Activated CD4-positive, CD25-positive, alpha-beta regulatory T cell treated with anti-CD3 and anti-CD28 coated beads, Interleukin-2, amount 50 U/mL, for 24 hours (primary cell): ENCODE measurements at regions not wholly inside any gene's neighbourhood (a gene's known extent, or its start where the extent isn't known, plus 50 kb on each side); places are given as distances from the start of the nearest gene placed in this dataset.
"Not testable (repeated sequence)": the region's sequence is repeated elsewhere in the genome, so short reads cannot be mapped to it uniquely, and the experiment has no call there.

ENCODE experiments used
- ATAC-seq, 2 donors: fragments of 150-1000 bp; cut with Tn5 transposase; one replicate each; pipeline ENCODE4 v1.10.0; 2021; ENCODE audit warnings: mild to moderate bottlenecking in 1 of 2, moderate library complexity in 1 of 2

DNA sequence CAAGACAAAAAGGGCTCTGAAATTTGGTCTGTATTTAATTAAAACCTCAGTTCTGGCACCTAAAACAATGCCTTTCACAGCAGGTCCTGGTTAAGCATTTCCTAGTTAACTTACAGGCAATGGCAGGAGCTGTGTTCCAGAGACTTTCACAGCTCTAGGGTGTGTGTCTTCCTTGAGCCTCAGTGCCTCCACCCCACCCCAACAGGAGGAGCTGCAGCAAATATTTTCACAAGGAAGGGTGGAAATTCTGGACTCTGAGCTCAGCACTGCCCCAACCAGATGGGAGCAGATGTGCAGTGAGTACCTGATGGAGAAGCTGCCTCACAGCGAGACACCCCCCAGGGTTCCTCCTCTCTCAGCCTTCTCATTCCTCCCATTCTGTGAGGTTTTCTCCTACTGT lies 106.3 kb upstream of the SPATA12 start:
- ATAC-seq = no peak

DNA sequence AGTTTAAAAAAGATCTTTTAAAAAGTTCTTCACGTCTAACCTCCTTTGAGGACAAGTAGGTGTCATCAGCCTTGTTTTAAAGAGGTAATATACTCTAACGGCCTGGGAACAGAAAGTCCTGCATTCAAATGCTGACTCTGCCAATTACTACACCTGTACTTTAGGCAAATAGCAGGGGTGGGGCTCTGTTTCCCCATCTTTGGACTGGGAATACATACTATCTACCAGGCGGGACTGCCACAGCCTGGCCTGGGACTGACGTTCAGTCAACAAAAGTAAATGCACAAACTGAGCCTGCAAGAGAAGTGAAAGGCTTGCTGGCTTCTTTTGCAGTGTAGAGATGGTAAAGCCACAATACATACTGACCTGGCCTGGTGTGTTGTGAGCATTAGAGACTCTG lies 107.6 kb upstream of the SPATA12 start:
- no peak for ATAC-seq

DNA sequence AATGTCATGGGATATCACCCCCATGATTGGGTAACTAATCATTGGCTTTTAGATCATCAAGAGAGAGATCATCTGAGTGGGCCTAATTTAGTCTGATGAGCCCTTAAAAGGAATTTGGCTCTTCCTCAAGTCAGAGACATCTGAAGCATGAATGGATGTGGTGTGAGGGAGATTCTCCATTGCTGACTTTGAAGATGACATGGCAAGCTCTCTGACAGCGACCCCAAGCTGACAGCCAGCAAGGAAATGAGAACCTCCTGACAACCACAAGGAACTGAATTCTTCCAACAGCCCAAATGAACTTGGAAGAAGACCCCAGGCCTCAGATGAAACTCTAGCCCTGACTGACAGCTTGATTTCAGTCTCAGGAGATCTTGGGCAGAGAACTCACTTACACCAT lies 108.4 kb upstream of the SPATA12 start:
- no peak for ATAC-seq

DNA sequence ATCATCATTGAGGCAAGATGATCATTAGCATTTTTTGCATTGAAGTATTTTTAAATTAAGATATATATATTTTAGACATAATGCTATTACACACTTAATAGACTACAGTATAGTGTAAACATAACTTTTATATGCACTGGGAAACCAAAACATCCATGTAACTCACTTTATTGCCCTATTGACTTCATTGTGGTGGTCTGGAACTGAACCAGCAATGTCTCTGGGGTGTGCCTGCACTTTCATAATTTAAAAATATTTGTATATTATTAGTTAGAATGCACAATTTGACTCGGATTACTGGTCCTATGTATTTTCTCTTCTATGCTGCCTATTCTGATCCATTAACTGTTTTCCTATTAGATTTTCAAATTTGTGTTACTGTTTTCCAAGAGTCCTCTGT lies 109.1 kb upstream of the SPATA12 start:
- ATAC-seq = no peak

DNA sequence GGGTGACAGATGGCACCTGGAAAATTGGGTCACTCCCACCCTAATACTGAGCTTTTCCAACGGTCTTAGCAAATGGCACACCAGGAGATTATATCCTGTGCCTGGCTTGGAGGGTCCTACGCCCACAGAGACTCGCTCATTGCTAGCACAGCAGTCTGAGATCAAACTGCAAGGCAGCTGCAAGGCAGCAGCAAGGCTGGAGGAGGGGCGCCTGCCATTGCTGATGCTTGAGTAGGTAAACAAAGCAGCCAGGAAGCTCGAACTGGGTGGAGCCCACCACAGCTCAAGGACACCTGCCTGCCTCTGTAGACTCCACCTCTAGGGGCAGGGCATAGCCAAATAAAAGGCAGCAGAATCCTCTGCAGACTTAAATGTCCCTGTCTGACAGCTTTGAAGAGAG lies 115.1 kb upstream of the SPATA12 start:
- not testable (repeated sequence) for ATAC-seq

DNA sequence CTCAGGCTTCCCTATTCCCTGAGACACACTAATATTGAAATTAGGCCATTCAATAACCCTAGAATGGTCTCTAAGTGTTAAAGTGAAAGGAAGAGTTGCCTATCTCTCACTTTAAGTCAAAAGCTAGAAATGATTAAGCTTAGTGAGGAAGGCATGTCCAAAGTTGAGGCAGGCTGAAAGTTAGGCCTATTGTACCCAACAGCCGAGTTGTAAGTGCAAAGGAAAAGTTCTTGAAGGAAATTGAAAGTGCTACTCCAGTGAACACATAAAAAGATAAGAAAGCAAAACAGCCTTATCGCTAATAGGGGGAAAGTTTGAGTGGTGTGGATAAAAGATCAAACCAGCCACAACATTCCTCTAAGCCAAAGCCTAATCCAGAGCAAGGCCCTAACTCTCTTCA lies 117.9 kb upstream of the SPATA12 start:
- peak; percentile 67 to 71 for ATAC-seq

DNA sequence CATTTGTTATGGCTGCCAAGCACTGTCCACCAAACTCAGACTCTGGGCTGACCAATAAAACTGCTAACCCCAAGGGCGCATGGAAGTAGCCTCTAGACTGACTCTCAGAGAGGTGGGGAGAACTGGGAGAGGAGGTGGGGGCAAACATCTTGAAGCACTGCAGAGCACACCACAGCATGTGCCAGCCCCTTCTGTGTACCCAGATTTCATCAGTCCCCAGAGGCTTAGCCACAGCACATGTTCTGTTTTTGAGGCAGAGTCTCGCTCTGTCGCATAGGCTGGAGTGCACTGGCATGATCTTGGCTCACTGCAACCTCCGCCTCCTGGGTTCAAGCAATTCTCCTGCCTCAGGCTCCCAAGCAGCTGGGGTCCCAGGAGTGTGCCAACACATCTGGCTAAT lies 119.5 kb upstream of the SPATA12 start:
- ATAC-seq = no peak

DNA sequence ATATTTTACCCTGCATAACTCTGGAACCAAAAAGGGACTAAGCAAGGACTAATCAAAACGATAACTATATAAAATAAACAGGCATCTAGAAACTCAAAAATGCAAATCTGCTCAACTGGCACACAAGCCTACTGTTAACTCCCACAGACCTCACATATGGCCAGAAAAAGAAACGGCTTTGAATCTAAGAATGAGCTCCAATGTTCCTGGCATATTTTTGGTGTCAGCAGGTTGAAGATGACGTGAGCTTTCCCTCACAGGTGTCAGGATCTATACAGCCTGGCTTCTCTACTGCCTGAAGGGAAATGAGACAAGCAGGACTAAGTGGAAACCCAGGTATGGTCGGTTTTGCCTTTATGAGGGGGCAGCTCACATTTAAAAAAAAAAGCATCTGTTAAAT lies 120.1 kb upstream of the SPATA12 start:
- no peak for ATAC-seq

DNA sequence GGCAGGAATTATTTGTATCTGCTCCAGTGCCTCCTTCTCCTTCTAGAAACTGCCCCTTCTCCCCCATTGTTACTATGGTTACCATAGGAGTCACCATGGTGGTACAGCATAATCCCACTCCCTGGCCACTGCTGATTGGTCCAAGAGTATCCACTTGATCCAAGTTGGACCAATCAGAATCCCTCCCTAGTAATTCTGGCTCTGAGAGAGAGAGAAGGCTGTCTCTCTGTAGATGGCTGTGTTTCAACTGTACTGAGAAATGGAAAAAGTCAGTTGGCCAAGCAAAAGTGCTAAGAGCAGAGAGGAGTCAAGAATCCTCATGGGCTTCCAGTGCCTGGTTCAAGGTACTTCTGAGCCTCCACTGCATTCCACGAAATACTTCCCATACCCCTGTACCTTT lies 120.6 kb upstream of the SPATA12 start:
- no peak for ATAC-seq

DNA sequence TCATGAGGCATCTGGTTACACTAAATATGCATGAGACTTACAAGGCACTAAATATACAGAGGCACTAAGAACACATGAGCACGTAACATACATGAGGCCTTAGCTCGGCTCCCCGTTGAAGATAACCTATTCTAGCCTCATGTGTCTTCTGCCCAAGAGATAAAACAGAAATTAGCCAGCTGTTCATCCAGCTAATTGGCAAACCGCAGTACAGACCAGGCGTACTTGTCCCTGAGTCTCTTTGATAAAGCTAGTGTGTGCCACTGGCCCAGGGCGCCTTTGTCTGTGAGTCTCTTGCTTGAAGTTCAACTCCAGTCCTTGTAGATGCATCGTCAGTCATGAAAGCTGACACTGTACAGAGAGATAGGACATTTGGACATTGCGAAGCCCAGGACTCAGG lies 121.9 kb upstream of the SPATA12 start:
- ATAC-seq = no peak

DNA sequence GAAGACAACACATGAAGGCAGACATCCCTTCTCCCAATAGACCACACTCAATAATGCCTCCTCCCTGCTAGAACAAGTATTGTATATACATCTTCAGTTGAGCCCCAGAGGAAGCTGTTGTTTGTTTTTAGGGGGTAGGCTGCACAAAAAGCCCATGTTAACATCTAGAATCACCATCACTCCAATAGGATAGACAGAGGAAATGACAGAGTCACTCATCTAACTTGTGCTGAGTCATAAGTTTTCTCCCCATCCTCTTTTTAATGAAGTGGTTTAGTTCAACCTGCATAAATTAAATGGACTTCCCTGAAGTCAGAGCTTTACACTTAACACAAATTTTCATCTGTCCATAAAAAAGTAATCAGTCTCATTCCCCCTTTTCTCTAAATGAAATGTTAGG lies 122.9 kb upstream of the SPATA12 start:
- ATAC-seq = no peak

DNA sequence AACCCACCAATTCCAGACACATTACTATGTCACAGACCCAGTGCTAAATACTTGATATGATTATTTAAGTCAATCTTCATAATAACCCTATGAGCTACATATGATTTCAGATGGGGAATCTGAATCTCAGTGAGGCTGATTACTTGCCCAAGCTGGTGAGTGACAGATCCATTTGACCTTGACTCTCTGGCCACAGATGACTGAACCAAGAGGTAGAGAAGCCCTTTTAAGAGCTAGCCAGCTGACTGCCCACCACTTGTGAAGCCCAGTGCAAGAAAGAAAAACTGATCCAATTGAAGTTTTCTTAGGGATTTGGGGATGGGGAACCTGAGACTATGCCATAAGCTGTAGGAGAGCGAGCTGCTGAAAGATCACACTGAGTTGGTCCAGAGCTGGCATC lies 124.7 kb upstream of the SPATA12 start:
- no peak for ATAC-seq

DNA sequence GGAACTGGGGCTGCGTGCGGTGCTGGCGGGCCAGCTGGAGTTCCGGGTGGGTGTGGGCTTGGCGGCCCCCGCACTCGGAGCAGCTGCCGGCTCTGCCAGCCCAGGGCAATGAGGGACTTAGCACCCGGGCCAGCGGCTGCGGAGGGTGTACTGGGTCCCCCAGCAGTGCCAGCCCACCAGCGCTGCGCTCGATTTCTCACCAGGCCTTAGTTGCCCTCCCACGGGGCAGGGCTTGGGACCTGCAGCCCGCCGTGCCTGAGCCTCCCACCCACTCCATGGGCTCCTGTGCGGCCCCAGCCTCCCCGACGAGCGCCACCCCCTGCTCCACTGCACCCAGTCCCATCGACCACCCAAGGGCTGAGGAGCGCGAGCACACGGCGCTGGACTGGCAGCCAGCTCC lies 126.0 kb upstream of the SPATA12 start:
- not testable (repeated sequence) for ATAC-seq

DNA sequence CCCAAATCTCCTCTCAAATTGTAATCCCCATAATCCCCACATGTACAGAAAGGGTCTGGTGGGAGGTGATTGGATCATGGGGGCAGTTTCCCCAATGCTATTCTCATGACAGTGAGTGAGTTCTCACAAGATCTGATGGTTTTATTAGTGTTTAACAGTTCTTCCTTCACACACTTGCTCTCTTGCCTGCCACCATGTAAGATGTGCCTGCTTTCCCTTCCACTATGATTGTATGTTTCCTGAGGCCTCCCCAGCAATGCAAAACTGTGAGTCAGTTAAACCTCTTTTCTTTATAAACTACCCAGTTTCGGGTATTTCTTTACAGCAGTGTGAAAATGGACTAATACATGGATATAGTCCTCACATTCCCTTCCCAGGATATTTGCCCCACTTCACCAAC lies 126.7 kb upstream of the SPATA12 start:
- no peak for ATAC-seq

DNA sequence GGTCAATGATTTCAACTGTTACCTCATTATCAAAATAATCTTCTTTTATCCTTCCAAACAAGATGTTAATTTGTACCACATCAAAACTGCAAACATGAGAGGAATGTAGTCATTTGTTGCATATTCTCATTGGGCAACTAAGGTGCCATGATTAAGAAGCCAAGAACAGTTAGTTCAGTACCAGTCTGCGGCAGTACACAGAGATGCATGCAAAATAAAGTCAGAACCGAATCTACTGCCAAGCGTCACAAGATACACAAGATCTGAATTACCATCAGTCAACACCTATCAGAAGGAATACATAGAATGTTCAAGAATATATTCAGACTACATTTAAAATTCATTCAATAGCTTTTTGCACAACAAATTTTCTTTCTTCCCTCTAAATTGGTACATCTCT lies 127.6 kb upstream of the SPATA12 start:
- no peak for ATAC-seq

DNA sequence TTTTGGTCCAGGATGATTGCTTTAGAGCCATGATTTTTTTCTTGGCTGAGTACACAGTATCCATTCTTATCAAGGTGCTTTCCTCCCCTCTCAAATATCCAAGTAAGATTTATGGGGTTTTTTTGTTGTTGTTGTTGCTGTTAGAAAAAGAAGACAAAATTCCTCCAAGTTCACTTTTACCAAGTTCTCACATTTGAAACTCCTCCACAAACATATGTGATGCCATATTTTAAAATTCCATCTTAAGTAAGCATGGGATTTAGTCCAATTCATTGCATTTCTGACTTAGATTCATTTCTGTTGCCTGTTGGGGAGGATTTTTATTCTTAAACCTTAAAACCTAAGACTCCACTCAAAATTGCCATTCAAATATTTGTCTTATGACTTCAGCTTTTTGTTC lies 128.6 kb upstream of the SPATA12 start:
- no peak for ATAC-seq

DNA sequence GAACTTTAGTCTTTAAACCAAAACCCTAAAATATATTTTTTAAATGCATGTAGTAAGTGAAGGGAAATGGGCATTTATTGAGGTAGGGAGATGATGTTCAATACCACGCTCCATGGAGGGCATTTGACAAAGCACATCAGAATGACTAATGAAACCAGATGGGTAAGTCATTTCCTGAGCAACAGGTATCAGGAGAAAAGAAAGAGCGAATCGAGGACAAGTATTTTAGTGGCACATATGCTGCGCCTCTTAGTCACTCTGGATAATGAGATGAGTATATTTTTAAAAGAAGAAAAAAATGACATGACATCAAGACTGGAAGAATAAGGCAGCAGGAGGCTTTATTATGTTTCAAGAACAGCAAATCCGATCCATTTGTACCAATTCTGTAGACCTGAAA lies 129.0 kb upstream of the ARHGEF3 start:
- peak; percentile 98 to 99 for ATAC-seq

DNA sequence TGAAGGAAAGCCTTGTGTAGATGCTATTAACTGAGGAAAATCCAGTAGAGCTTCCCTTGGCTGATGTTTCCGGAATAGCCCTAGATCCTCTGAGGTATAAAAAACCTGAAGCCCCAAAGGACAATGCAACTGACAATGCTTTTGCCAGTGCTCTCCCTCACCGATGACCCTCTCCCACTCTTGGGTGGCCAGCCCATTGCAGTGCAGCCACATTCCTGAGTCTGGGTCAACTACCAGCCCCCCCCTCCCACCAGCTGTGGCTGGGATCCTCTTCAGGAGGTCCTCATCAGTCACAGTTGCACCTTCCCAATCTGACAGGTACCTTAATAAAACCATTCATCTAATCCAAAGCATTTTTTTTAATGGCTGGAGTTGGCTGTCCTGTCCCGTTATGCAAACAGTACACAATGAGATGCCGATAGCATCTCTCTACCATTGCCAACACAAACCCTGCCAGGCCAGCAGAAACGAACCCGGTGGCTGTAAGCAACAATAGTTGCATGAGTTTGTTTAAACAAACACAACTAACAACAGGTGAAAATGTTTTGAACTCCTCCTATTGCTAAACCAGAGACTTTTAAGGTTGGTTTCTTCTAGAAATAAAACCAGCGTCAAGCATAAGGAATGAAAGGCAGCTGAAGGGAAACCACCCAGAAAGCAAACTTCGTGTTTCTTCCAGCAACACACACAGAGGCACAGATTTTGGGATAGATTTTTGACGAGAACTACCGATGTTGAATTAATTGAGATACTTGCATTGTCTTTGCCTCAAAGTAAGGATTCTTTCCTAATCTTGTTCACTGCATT lies 128.3 kb upstream of the ARHGEF3 start:
- no peak for ATAC-seq

DNA sequence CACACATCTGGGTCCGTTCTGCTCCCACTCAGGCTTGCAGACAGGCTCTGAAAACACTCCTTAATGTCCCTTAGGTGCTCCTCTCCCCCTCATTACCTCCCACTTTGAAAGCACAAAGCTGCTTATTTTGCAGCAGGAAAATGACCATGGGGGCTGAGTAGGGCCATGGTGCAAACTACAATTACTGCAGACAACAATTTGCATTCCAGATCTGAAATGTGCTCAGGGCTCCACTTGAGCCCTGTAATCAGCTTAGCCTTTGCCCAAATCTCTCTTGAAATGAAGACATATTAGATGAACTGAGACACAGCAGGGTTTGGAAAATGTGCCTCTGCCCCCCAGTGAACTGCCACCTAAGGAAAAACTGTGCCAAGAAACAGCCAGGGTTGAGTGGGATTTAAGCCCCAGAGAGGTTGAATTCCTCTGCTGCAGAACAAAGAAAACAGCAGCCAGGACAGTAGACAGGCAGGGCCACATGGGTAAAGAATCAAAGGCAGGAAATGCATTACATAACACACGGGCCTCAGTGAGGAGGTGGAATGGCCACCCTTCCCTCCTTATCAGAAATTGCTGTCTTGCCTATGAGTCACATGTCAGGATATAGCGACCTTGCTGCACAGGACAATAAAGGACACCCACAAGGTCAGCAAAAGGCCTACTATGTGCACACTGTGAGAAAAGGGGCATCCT lies 126.8 kb upstream of the ARHGEF3 start:
- ATAC-seq = no peak

DNA sequence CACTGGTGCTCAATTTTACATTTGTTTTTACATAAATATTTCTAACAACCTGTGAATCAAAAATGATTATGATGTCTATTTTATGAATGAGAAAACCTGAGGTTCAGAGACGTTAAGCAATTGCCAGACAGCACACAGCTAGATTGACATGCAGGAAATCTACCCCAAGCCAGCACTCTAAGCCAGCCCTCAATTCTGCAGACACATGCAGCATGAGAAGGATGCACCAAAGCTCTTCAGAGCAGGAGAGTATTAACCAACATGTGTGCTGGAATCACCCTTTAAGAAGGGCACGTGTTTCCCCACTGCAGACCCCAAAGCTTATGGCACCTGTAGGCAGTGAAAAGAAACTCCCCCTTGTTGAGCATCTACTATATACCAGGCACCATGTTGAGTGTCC lies 126.1 kb upstream of the ARHGEF3 start:
- no peak for ATAC-seq

DNA sequence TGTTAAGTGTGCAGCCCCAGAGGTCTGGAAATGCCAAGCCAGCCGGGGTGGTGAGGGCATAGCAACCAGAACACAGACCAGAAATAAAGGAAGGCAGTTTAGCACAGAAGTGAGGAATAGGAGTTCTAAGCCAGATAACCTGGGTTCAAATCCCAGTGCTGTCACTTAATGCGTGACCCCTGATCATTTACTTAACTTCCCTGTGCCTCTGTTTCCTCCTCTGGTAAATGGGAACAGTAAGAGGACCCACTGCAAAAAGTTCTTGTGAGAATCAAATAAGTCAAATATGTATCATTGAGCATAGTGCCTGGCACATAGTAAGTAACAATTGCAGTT lies 125.2 kb upstream of the ARHGEF3 start:
- ATAC-seq = no peak

DNA sequence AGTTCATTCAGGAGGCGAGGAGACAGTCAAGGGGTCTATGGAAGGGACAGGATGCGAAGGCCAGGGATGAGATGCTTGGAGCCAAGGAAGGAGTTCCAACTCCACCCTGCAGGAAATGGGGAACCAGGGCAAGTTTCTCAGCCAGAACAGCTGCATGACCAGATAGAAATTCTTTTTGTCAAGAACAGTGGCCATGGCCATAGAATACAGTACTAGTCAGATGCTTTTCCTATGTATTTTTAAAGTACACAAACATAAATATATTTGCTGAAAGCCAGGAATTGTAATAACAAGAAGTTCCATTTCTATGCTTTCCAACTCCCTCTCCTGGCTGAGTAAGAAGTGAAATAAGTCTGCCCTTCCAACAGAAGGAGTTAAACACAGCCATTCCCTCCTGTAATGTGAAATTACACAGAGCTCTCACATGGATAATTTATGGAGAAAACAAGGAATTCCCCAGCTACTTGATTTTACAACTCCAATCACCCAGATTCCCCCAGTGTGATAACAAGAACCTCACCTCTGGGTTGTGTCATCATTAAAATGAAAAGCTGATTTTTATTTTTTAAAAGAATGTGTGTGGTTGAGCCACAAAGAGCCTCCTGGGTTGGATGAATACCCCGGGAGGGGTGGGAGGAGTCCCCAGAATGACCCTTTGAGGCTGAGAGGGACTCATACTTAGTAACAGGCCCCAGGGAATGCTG lies 124.6 kb upstream of the ARHGEF3 start:
- no peak for ATAC-seq

DNA sequence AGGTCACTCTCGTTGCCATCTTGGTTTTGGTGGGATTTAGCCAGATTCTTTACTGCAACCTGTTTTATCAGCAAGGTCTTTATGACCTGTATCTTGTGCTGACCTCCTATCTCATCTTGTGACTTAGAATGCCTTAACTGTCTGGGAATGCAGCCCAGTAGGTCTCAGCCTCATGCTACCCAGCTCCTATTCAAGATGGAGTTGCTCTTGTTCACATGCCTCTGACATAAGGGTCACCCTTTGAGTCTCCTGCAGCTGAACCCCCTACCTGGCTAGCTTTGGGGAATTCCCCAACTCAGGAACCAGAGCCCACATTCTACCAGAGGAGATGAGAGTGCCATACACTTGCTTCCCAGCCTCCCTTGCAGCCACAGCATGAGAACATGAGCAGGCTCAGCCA lies 123.0 kb upstream of the ARHGEF3 start:
- ATAC-seq = not testable (repeated sequence)
